Omental fat pad (tissue), 3 donors: ENCODE measurements at regions not wholly inside any gene's neighbourhood (a gene's known extent, or its start where the extent isn't known, plus 50 kb on each side); places are given as distances from the start of the nearest gene placed in this dataset.

ENCODE experiments used
- ATAC-seq: fragments of 150-250 bp; one replicate; pipeline ENCODE4 v1.9.1; 2016; ENCODE audit warnings: mild to moderate bottlenecking, moderate library complexity; ENCODE audit not compliant: low FRiP score
- DNase-seq: peaks from one replicate; pipeline ENCODE4 v3.0.0-alpha.2; 2019; ENCODE audit warnings: low spot score
- TF ChIP-seq, protein P1 (sequence below), 3 donors: fragments of 450-650 bp; IDR thresholded peaks; one replicate each; pipeline ENCODE4 v1.5.1; 2016 to 2017; ENCODE audit warnings: antibody characterized with exemption in 3 of 3, mild to moderate bottlenecking in 3 of 3, moderate library complexity in 2 of 3

DNA sequence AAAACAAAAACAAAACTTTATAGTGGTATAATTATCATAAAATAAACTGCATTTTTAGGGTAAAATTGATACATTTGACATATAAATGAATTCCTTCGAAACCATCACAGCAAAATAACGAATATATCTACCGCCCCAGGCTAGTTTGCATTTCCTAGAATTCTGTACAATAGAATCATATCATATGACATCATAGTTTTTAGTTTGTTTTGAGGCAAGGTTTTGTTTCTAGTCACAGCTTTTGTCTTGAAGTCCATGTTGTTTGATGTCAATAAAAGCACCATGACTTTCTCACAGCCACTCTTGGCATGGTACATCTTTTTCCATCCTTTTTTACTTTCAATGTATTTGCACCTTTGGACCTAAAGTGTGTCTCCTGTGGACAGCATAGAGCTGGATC is 102.9 kb downstream of the FOXL3 start:
- ATAC-seq (no peak), DNase-seq (no peak)

GRCh38 chr7:395643-396042 is 105.7 kb downstream of the FOXL3 start:
- ATAC-seq (no peak), DNase-seq (no peak)
- TF ChIP-seq, protein P1, sequence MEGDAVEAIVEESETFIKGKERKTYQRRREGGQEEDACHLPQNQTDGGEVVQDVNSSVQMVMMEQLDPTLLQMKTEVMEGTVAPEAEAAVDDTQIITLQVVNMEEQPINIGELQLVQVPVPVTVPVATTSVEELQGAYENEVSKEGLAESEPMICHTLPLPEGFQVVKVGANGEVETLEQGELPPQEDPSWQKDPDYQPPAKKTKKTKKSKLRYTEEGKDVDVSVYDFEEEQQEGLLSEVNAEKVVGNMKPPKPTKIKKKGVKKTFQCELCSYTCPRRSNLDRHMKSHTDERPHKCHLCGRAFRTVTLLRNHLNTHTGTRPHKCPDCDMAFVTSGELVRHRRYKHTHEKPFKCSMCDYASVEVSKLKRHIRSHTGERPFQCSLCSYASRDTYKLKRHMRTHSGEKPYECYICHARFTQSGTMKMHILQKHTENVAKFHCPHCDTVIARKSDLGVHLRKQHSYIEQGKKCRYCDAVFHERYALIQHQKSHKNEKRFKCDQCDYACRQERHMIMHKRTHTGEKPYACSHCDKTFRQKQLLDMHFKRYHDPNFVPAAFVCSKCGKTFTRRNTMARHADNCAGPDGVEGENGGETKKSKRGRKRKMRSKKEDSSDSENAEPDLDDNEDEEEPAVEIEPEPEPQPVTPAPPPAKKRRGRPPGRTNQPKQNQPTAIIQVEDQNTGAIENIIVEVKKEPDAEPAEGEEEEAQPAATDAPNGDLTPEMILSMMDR (IDR thresholded peaks at IDR 0.05): no peak

More for the DNA sequence above, 102.9 kb downstream of the FOXL3 start:
- TF ChIP-seq, protein P1 (IDR thresholded peaks at IDR 0.05): no peak

GRCh38 chr7:398888-399287 is 108.9 kb downstream of the FOXL3 start:
- TF ChIP-seq, protein P1 (IDR thresholded peaks at IDR 0.05): no peak
- ATAC-seq: no peak
- DNase-seq: no peak

GRCh38 chr7:400901-401485 is 111.0 kb downstream of the FOXL3 start:
- TF ChIP-seq, protein P1 (IDR thresholded peaks at IDR 0.05): no peak
- ATAC-seq: no peak
- no peak for DNase-seq

DNA sequence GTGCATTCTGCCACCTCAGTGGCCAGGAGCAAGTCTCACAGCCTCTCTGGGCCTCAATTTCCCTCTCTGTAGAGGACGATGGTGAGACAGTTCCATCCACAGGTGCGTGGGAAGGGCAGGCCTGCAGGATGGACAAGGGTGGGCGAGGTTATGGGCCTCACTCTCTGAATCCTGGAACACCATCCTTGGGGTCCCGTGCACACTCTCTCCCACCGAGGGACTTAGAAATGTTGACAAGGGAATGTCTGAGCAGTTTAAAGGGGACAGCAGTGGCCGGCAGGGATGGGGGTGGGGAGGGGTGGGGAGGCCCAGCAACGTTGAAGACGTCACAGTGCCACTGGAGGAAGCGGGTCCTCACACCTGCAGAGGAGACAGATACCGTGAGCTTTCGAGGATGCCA is 111.5 kb downstream of the FOXL3 start:
- ATAC-seq (no peak), DNase-seq (no peak)
- TF ChIP-seq, protein P1 (IDR thresholded peaks at IDR 0.05): no peak

DNA sequence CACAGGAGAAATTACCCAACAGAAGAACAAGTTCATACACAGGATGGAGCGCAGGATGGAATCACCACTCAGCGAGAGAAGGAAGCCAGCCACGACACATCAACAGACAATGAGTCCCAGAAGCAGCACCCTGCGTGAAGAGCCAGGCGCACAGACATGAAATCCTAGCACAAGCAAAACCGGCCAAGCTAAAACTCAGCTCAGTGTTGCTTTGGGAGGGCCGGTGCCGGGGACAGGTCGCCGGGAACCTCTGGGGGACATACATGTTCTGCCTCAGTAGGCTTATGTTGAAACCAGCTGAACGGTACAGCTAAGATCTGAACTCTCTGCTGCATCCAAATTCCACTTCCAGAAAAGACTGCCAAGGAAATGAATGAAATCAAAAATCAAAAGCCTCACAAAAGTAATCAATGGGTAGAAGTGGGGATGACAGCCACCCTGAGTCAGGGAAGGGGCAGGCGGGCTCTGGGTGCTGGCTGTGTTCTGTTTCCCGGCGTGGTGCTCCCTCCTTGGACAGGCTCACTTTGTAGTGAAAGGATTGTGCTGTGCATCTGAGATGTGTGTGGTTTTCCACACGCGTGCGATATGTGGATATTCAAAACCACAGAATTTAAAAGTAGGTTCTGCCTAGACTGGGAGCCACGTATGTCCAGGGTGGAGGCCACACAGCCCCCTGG is 114.7 kb downstream of the PDGFA start:
- ATAC-seq (no peak), DNase-seq (no peak)

More for the DNA sequence above, 114.7 kb downstream of the PDGFA start:
- TF ChIP-seq, protein P1 (IDR thresholded peaks at IDR 0.05): no peak
